ENCODE measurements at regions not wholly inside any gene's neighbourhood (a gene's known extent, or its start where the extent isn't known, plus 50 kb on each side); places are given as distances from the start of the nearest gene placed in this dataset.

DNA sequence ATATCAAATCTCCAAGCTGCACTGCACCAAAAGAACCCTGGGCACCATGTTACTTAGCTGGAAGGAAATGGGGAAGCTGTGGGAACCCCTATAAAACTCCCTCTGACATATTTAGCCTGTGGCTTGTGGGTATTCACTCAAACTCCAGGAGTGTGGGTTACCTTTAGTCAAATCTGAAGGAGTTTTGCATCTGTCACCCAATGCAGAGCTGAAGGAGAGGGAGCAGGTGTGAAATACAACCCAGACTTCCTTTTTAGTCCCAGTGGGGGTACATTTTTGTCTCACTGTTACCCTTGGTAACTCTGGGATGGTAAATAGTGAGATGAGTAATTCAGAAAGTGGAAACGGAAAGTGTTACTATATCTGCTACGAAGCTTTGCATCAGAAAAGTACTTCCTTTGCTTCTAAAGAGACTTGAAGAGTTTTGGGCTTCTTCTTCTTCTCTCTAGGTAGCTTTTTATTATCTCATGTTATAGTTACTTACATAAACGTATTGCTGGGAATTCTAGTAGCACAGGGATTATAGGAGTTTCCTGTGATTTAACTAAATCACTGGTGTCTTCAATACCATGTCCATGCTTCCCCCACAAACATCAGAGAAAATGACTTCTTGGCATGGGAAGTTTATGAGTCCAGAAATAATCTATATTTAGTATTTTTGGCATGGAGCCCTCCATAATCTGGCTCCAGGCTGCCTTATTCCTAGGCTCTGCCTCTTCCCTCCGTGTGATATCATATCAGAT, 105.9 kb downstream of the AKAP11 start (continued):
- no peak for TF ChIP-seq TBP (IDR thresholded peaks at IDR 0.05; ENCODE audit: low read depth, low read length)
- no peak for TF ChIP-seq CBX8 (IDR thresholded peaks at IDR 0.05; ENCODE audit: borderline replicate concordance, low read depth, low read length)

Data from H1 (cell line).